ENCODE measurements at regions not wholly inside any gene's neighbourhood (a gene's known extent, or its start where the extent isn't known, plus 50 kb on each side); places are given as distances from the start of the nearest gene placed in this dataset.
A peak's percentile ranks its signal among the peaks of the same experiment; 100 is the strongest.
"Not testable (repeated sequence)": the region's sequence is repeated elsewhere in the genome, so short reads cannot be mapped to it uniquely, and the experiment has no call there.

GRCh38 chrX:64853424-64853823 lies 122.8 kb downstream of the ZC4H2 start:
- no peak for DNase-seq

GRCh38 chrX:64850371-64851082 lies 125.7 kb downstream of the ZC4H2 start:
- DNase-seq = no peak

- no peak for DNase-seq
These were observed 133.0 kb downstream of the ZC4H2 start for GRCh38 chrX:64843224-64843623.

GRCh38 chrX:64842492-64842891 lies 133.8 kb downstream of the ZC4H2 start:
- DNase-seq = peak; percentile 17

- no peak for DNase-seq
These were observed 170.6 kb downstream of the ZC4H2 start for GRCh38 chrX:64805683-64806082.

GRCh38 chrX:64792598-64793337 lies 183.5 kb downstream of the ZC4H2 start:
- no peak for DNase-seq

GRCh38 chrX:64782923-64783322 lies 193.3 kb downstream of the ZC4H2 start:
- no peak for DNase-seq

GRCh38 chrX:64758047-64758446 lies 218.2 kb downstream of the ZC4H2 start:
- no peak for DNase-seq

GRCh38 chrX:64739792-64740378 lies 236.4 kb downstream of the ZC4H2 start:
- DNase-seq = no peak

- DNase-seq = no peak
These were observed 277.9 kb downstream of the ZC4H2 start for GRCh38 chrX:64698317-64698716.

GRCh38 chrX:64695372-64695771 lies 280.9 kb downstream of the ZC4H2 start:
- not testable (repeated sequence) for DNase-seq

- no peak for DNase-seq
These were observed 267.6 kb upstream of the MTMR8 start for GRCh38 chrX:64662876-64663275.

- not testable (repeated sequence) for DNase-seq
These were observed 262.0 kb upstream of the MTMR8 start for GRCh38 chrX:64657229-64657628.

GRCh38 chrX:64642482-64642881 lies 247.2 kb upstream of the MTMR8 start:
- no peak for DNase-seq
